HL-60 (cell line): ENCODE measurements at regions not wholly inside any gene's neighbourhood (a gene's known extent, or its start where the extent isn't known, plus 50 kb on each side); places are given as distances from the start of the nearest gene placed in this dataset.

Experiments
- DNase-seq, 2 experiments: peaks; one replicate each; pipeline ENCODE4 v3.0.0-alpha.2; 2010 to 2020; ENCODE audit warnings: low read depth in 1 of 2, low spot score in 1 of 2
- H3K27ac ChIP-seq: fragments of 250-450 bp; sonication (Bioruptor Pico); replicated peaks from 2 replicates; pipeline ENCODE4 v1.5.1; 2020; ENCODE audit warnings: mild to moderate bottlenecking, moderate library complexity
- H3K27me3 ChIP-seq: fragments of 250-450 bp; sonication (Bioruptor Pico); 2 replicates; pipeline ENCODE4 v1.5.1; 2021; ENCODE audit warnings: mild to moderate bottlenecking, moderate library complexity; ENCODE audit not compliant: insufficient read depth, poor library complexity, severe bottlenecking
- H3K4me3 ChIP-seq: replicated peaks from 2 replicates; pipeline ENCODE4 v1.5.1; 2011; ENCODE audit warnings: mild to moderate bottlenecking, control low read depth, low read length; ENCODE audit not compliant: insufficient read depth
- CTCF ChIP-seq: IDR thresholded peaks from one replicate; pipeline ENCODE4 v1.5.1; 2011; ENCODE audit warnings: low read length, control low read depth, inconsistent platforms; ENCODE audit not compliant: insufficient read depth
- GABPA ChIP-seq: IDR thresholded peaks from 2 replicates; pipeline ENCODE4 v1.6.1; 2012; ENCODE audit warnings: low read depth
- POLR2AphosphoS5 ChIP-seq: IDR thresholded peaks from 2 replicates; pipeline ENCODE4 v1.6.1; 2012; ENCODE audit warnings: low read depth
- REST ChIP-seq: IDR thresholded peaks from 2 replicates; pipeline ENCODE4 v1.6.1; 2012; ENCODE audit warnings: low read depth; ENCODE audit not compliant: insufficient replicate concordance
- SPI1 ChIP-seq: IDR thresholded peaks from 2 replicates; pipeline ENCODE4 v1.6.1; 2012; ENCODE audit warnings: low read depth, mild to moderate bottlenecking, borderline replicate concordance

- no peak for TF ChIP-seq POLR2AphosphoS5
- TF ChIP-seq SPI1, result no peak
- TF ChIP-seq GABPA, result no peak
- no peak for TF ChIP-seq REST
- no peak for TF ChIP-seq CTCF
- DNase-seq, result no peak
- H3K4me3 ChIP-seq, result no peak overlapping the region
- H3K27ac ChIP-seq, result no peak overlapping the region
- no peaks in the 10 kb centered on the region for H3K27me3 ChIP-seq
Measured at GRCh38 chr15:81625896-81626295, 251.9 kb upstream of the TMC3 start.

- TF ChIP-seq POLR2AphosphoS5 (no peak), REST (no peak), CTCF (no peak), GABPA (no peak), SPI1 (no peak)
- DNase-seq, result no peak
- no peak overlapping the region for H3K4me3 ChIP-seq
- no peak overlapping the region for H3K27ac ChIP-seq
- H3K27me3 ChIP-seq, result no peaks in the 10 kb centered on the region
Measured at GRCh38 chr15:81619002-81619401, 245.0 kb upstream of the TMC3 start.

- TF ChIP-seq POLR2AphosphoS5, result no peak
- TF ChIP-seq CTCF, result no peak
- no peak for TF ChIP-seq SPI1
- TF ChIP-seq GABPA, result no peak
- TF ChIP-seq REST, result no peak
- no peak for DNase-seq
- Histone ChIP-seq H3K27ac (no peak overlapping the region), H3K27me3 (no peaks in the 10 kb centered on the region), H3K4me3 (no peak overlapping the region)
Measured at GRCh38 chr15:81612631-81613030, 238.6 kb upstream of the TMC3 start.
